ENCODE measurements at regions not wholly inside any gene's neighbourhood (a gene's known extent, or its start where the extent isn't known, plus 50 kb on each side); places are given as distances from the start of the nearest gene placed in this dataset.
"Not testable (repeated sequence)": the region's sequence is repeated elsewhere in the genome, so short reads cannot be mapped to it uniquely, and the experiment has no call there.

DNA sequence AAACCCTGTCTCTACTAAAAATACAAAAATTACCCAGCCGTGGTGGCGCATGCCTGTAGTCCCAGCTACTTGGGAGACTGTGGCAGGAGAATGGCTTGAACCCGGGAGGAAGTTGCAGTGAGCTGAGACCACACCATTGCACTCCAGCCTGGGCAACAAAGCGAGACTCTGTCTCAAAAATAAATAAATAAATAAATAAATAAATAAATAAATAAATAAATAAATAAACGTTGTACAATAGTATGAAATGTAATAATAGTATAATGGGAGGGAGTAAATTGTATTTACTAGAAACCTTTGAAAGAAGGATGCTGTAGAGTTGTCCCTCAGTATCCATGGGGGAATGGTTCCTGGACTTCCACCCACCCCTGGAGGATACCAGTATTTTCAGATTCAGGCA lies 446.5 kb downstream of the AGTPBP1 start:
- not testable (repeated sequence) for TF ChIP-seq POLR2A (IDR thresholded peaks at IDR 0.05)
- TF ChIP-seq, protein P1, sequence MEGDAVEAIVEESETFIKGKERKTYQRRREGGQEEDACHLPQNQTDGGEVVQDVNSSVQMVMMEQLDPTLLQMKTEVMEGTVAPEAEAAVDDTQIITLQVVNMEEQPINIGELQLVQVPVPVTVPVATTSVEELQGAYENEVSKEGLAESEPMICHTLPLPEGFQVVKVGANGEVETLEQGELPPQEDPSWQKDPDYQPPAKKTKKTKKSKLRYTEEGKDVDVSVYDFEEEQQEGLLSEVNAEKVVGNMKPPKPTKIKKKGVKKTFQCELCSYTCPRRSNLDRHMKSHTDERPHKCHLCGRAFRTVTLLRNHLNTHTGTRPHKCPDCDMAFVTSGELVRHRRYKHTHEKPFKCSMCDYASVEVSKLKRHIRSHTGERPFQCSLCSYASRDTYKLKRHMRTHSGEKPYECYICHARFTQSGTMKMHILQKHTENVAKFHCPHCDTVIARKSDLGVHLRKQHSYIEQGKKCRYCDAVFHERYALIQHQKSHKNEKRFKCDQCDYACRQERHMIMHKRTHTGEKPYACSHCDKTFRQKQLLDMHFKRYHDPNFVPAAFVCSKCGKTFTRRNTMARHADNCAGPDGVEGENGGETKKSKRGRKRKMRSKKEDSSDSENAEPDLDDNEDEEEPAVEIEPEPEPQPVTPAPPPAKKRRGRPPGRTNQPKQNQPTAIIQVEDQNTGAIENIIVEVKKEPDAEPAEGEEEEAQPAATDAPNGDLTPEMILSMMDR (IDR thresholded peaks at IDR 0.05): not testable (repeated sequence)

Measured in transverse colon (tissue), 3 donors.